HG02798 (cell line): ENCODE measurements at regions not wholly inside any gene's neighbourhood (a gene's known extent, or its start where the extent isn't known, plus 50 kb on each side); places are given as distances from the start of the nearest gene placed in this dataset.

Source experiments
- ATAC-seq: cut with Tn5 transposase; IDR thresholded peaks from one replicate; pipeline ENCODE4 v1.9.1; 2021; ENCODE audit warnings: mild to moderate bottlenecking; ENCODE audit not compliant: unreplicated experiment, poor library complexity

GRCh38 chr12:30874455-30875321, 51.9 kb upstream of the TSPAN11 start:
- ATAC-seq: no peak

DNA sequence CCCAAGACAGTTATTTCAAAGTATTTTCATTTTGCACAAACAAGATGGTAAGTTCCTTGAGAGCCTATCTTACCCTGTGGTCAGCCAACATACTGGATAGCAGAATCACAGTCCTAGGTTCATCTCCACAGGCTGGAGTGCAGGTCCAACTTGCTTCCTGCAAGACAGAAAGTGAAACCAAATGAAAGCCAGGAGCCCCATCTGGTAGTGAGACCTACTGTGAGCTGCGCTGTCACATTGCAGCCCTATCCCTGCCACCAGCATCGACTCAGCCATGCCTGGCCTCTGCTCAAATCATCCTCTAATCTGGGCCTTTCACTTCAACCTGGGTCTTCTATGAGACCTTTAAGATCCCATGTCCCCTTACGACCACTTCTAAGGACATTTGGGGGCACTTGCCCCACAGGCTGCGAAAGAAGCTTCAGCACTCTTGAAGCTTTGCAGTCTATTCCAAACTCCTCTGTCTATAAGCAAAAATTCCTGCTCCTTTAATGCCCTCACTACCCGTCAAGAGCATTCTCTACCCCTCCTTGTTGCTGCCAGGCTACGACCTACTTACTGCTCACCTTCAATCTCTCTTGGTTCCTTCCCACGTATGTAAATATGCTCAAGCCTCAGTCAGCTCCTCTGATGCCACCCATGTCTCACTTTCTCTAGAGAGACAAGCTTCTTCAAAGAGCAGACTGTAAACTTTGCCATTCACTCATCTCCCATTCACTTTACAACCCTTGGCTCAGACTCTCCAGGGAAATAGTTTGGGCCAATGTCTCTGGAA, 55.9 kb upstream of the TSPAN11 start:
- ATAC-seq: no peak

GRCh38 chr12:30867415-30867814, 59.1 kb upstream of the TSPAN11 start:
- no peak for ATAC-seq

- ATAC-seq: no peak
These were observed 60.3 kb upstream of the TSPAN11 start for GRCh38 chr12:30866256-30866655.

- no peak for ATAC-seq
These were observed 62.7 kb upstream of the TSPAN11 start for GRCh38 chr12:30863839-30864238.

DNA sequence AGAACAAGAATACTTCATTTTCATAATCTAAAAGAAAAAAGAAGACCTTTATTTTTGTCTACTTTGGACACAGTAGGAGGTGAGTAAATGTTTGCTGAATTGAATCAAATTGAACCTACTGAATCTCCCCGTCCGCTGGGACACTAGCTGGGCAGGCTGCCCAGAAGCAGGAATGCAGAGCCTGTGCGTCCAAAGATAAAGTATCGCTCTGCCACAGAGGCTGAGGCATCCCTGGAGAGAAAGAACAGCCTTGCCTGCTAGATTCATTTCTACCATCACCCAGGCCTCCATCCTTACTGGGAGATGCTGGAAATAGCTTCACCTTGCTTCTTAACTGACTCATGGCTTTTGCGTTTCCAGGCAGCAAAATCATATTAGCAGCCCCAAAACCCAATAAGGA, 64.1 kb upstream of the TSPAN11 start:
- no peak for ATAC-seq

GRCh38 chr12:30859226-30859625, 67.3 kb upstream of the TSPAN11 start:
- no peak for ATAC-seq

DNA sequence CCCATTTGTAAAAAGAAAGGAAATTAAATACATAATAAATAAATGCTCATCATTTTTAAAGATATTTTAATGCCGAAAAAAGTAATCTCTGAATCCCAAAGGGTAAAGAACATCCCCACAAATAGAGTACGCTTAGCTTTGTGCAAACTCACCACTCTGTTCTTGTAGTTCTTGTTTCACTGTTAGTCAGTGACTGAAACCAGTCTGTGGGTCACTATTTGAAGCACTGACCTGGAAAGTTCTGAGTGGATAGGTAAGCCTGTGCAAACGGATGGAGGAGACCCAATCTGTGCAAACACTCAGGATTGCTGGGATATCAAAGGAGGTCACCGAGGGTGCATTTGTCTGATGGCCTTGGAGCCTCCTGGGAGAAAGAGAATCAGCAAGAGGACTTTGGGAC, 68.1 kb upstream of the TSPAN11 start:
- ATAC-seq: no peak

DNA sequence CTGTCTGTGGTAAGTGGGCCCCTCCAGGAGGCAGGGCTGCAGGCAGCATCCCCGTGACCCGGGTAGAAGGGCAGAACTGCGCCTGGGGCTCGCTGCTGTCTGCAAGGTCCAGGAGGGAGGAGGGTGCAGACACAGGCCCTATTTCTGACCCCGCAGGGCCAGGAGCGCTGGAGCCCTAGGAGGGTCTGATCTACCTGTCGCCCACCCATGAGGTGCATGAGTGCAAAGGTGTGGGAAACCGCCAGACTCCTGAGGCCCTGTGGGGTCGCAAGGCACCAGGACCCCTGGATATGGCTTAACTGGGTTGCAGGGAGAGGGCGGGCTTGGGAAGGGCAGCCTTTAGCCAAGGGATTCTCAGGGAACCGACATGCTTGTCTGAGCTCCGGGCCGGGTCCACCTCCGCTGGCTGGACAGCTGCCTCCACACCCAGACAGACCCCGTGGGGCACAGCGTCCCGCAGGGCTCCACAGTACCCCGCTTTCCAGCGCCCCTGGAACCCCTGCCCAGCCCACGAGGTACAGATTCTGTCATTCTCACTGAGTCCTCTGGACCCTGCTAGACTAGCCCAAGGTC, 72.9 kb upstream of the TSPAN11 start:
- ATAC-seq: no peak

DNA sequence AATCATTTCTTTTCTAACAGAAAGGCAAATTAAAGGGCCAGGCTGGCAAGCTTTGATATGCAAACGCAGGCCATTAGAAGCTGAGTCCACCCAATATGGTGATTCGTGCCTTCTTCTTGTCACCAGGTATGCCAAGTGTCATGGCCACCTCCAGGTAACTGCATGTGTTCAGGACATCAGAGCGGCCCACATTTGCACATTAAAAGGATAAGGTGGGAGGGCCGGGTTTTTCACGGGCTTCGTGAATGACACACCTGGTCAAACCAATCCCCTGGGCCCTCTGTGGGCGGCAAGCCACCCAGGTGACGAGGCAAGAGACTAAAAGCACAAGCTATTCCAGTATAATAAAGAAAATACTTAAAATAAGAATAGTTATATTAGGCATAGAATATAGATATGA, 75.9 kb upstream of the TSPAN11 start:
- no peak for ATAC-seq

DNA sequence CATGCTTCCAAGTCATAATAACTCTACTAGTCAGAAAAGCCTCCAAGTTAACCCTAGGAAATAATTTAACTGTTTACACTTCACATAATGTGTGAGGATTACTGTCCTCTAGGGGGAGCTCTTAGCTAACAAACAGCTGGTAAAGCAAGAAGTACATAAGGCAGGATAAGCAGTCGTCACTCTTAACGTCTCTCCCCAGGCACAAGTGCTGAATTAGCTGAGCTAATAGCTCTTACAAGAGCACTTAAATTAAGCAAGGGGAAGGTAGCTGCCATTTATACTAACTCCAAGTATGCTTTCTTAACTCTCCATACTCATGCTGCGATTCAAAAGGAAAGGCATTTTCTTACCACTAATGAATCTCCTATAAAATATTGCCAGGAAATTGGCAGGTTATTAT, 79.3 kb upstream of the TSPAN11 start:
- ATAC-seq: no peak

DNA sequence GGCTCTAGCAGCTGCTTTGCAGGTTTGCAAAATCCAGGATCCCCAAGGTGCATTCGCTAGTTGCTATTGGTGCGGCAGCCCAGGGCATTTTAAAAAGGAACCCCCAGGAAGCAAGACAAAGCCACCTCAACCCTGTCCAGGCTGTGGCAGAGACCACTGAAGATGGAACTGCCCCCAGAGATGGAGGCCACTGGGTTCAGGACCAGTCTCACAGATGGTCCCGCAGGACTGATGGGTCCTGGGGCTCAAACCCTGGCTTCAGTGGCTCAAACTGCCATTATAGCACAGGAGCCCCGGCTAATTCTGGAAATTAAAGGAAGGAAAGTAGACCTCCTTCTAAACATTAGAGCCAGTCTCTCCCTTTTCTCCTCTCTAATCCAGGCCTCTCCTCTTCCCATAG, 79.8 kb upstream of the TSPAN11 start:
- ATAC-seq: no peak

GRCh38 chr12:30845676-30846075, 80.9 kb upstream of the TSPAN11 start:
- ATAC-seq: no peak

GRCh38 chr12:30843211-30843610, 83.3 kb upstream of the TSPAN11 start:
- ATAC-seq: no peak

DNA sequence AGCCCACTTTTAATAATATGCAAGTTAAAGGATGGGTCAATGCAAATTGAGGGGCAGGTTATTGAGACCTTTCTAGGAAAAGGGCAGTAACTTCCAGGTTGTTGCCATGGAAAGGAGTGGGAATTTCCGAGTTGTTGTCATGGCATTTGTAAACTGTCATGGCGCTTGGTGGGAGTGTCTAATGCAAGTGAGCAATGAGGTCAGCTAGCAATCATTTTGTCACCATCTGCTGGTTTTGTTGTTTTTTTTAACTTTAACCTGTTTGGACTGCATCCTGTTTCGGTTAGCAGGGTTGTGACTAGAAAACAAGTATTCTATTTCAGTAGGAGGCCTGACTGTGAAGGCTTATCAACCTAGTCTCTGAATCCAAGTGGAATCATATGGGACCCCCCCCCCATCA, 85.8 kb upstream of the TSPAN11 start:
- ATAC-seq: peak; percentile 49

GRCh38 chr12:30839643-30840220, 85.0 kb upstream of the CAPRIN2 start:
- ATAC-seq: no peak

DNA sequence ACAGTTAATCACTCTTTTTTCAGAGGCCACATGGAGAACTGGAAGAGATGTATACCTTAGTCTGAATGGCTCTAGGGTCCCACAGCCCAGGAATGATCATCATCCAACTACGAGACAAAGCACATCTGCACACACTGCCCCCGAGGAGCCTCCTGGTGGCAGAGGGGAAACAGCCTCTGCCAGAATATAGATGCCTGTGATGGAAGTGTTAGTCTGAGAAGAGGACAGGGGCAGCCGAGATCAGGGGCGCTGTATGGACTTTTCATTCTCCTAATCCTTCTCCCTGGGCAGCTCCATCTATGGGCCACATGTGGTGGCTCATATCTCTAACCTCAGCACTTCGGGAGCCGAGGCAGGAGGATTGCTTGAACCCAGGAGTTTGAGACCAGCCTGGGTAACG, 82.8 kb upstream of the CAPRIN2 start:
- no peak for ATAC-seq

DNA sequence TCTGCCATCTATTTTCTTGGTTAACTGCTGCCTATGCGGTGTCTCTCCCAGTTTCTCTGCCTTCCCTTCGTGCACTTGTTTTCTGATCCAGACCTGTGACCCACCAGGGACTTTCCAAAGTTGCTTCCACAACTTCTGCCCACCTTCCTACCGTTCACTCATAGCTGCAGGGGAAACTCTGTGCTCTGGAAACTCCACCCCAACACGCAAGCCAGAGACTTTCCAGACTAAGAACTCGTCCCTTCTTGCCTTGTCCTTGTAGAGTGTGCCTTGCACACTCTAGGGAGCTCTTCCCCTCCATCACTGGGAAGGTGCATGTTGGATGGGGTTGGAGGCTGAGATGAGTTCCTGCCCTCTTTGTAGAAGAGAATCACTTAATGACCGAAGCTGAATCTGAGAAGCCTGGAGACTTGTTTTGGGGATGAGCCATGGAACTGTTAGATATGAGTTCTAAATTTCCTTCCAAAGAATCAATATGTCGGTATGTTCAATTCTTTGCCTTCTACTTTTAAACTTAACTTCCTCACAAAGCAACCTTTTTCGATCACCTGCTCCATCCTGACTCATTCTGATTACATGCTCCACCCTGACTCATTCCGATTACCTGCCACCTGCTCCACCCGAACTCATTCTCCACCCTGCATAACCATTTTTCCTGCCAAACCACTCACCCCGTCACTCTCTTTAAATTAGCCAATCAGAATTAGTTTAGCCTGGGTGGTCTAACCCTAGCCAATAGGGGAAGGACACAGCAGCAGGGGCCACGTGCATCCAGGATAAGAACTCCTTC, 82.1 kb upstream of the CAPRIN2 start:
- ATAC-seq: no peak

- ATAC-seq: no peak
These were observed 80.5 kb upstream of the CAPRIN2 start for GRCh38 chr12:30835216-30835615.

DNA sequence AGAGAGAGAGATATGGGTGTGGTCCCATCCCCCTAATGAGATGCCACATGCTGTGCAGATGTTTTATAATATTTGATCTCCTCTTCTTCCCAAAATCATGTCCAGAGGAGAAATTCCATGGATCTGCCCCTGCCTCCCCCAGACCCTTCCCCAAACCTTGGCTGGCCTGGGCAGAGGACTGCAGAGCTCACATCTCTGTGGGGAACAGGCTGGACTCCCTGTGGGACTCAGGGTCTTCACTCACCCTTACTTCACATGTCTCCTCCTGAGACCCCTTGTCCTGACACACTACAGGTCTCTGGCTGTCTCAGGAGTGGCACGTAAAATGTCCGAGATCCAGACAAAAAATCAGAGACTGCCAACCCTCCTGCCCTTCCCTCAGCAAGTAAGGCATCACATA, 76.0 kb upstream of the CAPRIN2 start:
- ATAC-seq: no peak
